HG03354 (cell line): ENCODE measurements at regions not wholly inside any gene's neighbourhood (a gene's known extent, or its start where the extent isn't known, plus 50 kb on each side); places are given as distances from the start of the nearest gene placed in this dataset.
"Not testable (repeated sequence)": the region's sequence is repeated elsewhere in the genome, so short reads cannot be mapped to it uniquely, and the experiment has no call there.

Experiments used
- ATAC-seq: cut with Tn5 transposase; IDR thresholded peaks from one replicate; pipeline ENCODE4 v1.9.1; 2021; ENCODE audit warnings: mild to moderate bottlenecking; ENCODE audit not compliant: unreplicated experiment, poor library complexity, severe bottlenecking

GRCh38 chr15:66982250-66982649 is 83.2 kb upstream of the SMAD3 start:
- ATAC-seq = no peak

- no peak for ATAC-seq
These were observed 82.6 kb upstream of the SMAD3 start for GRCh38 chr15:66982816-66983215.

GRCh38 chr15:66985653-66986052 is 79.7 kb upstream of the SMAD3 start:
- ATAC-seq = no peak

DNA sequence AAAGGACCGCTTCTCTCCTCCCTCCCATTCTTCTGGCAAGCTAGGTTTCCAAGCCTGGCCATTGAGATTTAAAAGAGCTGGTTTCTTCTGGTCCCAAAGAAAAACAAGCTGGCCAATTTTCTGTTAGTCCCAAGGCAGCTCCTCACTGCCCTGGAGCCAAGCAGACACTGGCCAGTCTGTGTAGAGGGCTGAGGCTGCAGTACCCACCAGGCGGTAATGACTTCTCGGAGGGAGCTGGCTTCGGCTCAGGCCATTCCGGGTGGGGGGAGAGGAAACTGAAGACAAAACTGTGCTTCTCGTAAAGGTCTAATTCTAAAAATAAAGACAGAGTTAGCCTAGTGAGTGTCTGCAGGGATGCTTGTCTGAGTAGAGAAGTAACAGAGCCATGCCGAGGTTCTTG is 78.5 kb upstream of the SMAD3 start:
- ATAC-seq = no peak

- no peak for ATAC-seq
These were observed 72.3 kb upstream of the SMAD3 start for GRCh38 chr15:66993090-66993489.

GRCh38 chr15:66993874-66994696 is 71.3 kb upstream of the SMAD3 start:
- no peak for ATAC-seq

DNA sequence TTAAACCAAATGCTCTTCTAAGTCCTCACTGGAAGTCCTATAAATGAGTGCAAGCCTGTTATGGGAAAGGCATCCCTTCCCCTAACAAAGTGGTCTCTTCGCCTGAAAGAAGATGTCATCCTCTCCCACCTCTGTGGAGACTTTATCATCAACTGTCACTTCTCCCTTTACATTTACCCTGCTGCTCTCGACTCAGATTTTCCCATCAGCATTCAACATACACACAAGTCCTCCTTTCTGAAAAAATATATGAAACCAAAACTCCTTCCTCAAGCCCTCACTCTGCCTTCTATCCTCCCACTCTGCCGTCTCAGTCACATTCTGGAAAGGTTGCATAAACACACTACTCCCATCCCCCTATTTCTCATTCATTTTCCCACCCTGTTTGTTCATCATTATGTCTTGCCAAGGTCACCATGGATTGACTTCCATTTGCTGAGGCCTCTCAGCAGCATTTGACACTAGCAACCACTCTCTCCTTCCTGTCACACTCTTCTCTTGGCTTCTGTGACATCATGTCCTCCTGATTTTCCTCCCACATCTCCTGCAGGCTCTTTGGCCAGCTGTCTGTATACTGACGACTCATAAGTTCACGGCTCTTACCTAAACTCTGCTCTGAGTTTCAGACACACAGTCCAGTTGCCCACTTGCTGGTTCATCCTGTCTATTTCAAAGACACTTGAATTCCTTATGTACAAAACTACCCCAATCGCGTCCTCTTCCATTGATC is 70.3 kb upstream of the SMAD3 start:
- no peak for ATAC-seq

- no peak for ATAC-seq
These were observed 69.3 kb upstream of the SMAD3 start for GRCh38 chr15:66996094-66996493.

GRCh38 chr15:66997212-66997611 is 68.2 kb upstream of the SMAD3 start:
- ATAC-seq = no peak

DNA sequence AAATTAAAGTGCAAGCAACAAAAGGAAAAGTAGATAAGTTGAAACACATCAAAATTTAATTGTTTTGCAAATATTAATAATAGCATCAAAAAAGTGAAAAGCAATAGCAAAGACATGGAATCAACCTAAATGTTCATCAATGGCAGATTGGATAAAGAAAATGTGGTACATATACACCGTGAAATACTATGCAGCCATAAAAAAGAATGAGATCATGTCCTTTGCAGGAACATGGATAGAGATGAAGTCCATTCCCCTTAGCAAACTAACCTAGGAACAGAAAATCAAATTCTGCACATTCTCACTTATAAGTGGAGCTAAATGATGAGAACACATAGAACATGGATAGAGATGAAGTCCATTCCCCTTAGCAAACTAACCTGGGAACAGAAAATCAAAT is 67.2 kb upstream of the SMAD3 start:
- not testable (repeated sequence) for ATAC-seq

- ATAC-seq = no peak
These were observed 66.1 kb upstream of the SMAD3 start for GRCh38 chr15:66999046-66999968.

- ATAC-seq = no peak
These were observed 64.5 kb upstream of the SMAD3 start for GRCh38 chr15:67000896-67001295.

DNA sequence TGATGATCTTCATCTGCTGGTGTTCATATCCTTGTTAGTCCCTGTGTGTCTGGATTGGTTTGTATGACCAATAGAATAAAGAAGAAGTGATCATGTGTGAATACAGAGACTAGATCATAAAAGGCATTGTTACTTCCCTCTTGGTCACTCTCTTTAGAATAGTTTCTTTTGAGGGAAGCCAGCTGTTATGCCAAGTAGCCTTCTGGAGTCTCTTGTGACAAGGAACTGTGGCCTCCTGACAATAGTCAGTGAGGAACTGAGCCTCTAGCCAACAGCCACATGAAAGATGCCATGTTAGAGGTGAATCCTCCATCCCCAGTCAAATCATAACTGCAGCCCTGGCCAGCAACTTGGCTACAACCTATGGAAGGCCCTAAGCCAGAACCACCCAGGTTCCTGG is 63.0 kb upstream of the SMAD3 start:
- no peak for ATAC-seq

DNA sequence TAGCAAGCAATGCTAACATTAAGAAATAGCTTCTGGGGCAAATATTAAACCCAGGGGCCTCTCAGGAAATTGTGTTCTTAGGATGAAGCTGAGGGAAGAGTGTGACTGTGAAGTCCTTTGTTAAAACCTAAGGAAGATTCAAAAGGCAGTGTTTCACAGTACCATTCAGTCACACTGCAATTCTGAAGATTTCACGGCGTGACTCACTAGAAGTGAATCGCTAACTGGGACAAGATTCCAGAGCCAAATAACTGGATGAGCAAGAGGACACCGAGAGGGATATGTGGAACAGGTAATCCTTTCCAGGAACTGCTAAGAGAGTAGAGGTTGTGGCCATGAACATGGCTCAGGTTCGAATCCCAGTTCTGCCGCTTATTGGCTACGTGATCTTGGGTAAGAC is 61.8 kb upstream of the SMAD3 start:
- ATAC-seq = no peak

GRCh38 chr15:67004142-67004541 is 61.3 kb upstream of the SMAD3 start:
- no peak for ATAC-seq

DNA sequence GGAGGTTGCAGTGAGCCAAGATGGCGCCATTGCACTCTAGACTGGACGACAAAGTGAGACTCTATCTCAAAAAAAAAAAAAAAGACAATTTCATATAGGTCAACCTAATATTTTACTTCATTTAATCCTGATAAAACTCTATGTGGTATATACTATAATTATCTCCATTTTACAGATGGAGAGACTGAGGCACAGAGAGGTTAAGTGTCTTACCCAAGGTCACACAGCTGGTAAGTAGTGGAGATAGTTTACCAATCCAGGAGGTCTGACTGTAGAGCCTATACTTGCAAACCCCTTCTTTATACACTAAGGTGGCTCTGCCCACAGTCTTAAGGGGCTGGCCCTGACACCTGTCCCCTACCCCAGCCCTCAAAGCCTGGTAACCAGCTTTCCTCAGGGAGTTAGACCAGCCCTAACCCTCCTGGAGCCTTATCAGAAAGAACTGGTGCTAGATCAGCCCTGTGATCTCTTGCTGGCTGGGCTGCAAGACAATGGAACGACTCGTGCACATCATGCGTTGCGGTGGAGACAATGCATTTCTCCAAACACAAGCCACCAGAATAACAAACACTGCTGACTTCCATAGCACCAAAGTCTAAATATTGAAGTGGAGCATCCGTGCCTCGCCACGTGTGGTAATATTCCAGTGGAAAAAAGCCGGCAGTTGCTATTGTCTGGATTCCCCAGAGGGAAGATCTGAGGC is 60.0 kb upstream of the SMAD3 start:
- no peak for ATAC-seq

DNA sequence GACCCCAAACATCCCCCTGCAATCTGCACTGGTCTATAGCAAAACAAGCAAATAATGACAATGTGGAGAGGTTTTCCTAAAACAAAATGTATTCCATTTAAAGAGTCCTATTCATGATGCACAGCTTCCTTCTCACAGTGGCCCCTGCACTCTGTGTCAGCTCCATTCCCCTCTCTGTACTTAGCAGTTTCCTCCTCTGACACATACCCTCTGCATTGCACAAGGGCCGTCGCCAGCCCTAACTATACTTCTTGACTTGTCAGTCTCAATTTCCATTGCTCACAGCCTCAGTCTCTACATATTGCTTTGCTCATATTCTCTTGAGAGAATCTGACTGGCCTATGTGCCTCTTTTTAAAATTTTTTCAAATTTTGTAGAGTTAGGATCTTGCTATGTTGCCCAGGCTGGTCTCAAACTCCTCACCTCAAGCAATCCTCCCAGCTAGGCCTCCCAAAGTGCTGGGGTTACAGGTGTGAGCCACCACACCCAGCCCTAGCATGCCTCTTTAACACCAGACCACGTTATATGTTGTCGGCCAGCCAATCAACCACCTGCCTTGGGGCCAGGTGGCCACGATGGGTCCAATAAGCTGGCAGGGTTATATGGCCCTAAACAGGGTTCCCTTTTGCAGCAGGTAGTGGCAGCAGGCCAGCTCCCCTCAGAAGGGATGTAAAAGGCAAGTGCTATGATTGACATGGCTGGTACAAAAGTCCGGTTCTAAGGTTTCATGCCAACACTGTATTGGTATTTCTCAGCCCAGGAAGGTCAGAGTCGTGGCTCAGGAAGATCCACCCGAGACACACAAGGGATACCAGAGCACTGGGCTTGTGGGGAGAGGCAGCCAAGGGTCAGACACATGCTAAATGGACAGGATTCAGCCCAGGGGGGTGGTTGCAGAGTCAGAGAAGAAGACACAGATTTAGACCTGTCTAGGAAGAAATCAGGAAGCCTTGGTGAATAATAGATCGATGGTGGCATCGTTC is 59.0 kb upstream of the SMAD3 start:
- ATAC-seq = no peak
